ENCODE measurements at regions not wholly inside any gene's neighbourhood (a gene's known extent, or its start where the extent isn't known, plus 50 kb on each side); places are given as distances from the start of the nearest gene placed in this dataset.

DNA sequence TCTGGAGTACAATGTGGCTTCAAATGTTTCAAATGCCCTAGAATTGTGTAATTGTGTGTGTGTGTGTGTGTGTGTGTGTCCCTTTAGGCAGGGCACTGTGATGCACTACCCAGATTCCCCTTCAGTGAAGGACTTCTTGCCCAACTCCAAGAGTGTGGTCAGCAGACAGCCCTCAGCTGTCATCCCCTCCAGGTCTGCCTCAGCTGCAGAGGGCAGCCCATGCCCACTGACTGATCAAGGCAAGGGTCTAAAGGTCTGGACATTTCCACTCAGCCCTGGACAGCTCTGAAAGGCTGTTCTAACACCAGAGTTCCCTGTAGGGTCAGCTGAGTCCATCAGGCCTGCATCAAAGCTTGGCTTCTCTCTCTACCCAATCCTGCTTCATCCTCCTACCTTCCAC, 83.9 kb upstream of the USP9X start:
- TF ChIP-seq, protein P1, sequence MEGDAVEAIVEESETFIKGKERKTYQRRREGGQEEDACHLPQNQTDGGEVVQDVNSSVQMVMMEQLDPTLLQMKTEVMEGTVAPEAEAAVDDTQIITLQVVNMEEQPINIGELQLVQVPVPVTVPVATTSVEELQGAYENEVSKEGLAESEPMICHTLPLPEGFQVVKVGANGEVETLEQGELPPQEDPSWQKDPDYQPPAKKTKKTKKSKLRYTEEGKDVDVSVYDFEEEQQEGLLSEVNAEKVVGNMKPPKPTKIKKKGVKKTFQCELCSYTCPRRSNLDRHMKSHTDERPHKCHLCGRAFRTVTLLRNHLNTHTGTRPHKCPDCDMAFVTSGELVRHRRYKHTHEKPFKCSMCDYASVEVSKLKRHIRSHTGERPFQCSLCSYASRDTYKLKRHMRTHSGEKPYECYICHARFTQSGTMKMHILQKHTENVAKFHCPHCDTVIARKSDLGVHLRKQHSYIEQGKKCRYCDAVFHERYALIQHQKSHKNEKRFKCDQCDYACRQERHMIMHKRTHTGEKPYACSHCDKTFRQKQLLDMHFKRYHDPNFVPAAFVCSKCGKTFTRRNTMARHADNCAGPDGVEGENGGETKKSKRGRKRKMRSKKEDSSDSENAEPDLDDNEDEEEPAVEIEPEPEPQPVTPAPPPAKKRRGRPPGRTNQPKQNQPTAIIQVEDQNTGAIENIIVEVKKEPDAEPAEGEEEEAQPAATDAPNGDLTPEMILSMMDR (IDR thresholded peaks at IDR 0.05), result no peak
- TF ChIP-seq EP300 (IDR thresholded peaks at IDR 0.05) (no peak), POLR2AphosphoS5 (IDR thresholded peaks at IDR 0.05) (no peak), POLR2A (IDR thresholded peaks at IDR 0.05) (no peak)
